GM18498 (cell line): ENCODE measurements at regions not wholly inside any gene's neighbourhood (a gene's known extent, or its start where the extent isn't known, plus 50 kb on each side); places are given as distances from the start of the nearest gene placed in this dataset.
"Not testable (repeated sequence)": the region's sequence is repeated elsewhere in the genome, so short reads cannot be mapped to it uniquely, and the experiment has no call there.

Source experiments
- ATAC-seq: cut with Tn5 transposase; IDR thresholded peaks from one replicate; pipeline ENCODE4 v1.9.1; 2021; ENCODE audit warnings: mild to moderate bottlenecking, moderate library complexity; ENCODE audit not compliant: unreplicated experiment

- ATAC-seq, result no peak
Measured at GRCh38 chr5:99191206-99191745, 262.5 kb upstream of the CHD1 start.

GRCh38 chr5:99187611-99188010 is 258.8 kb upstream of the CHD1 start:
- ATAC-seq, result no peak

GRCh38 chr5:99179206-99179605 is 250.4 kb upstream of the CHD1 start:
- no peak for ATAC-seq

DNA sequence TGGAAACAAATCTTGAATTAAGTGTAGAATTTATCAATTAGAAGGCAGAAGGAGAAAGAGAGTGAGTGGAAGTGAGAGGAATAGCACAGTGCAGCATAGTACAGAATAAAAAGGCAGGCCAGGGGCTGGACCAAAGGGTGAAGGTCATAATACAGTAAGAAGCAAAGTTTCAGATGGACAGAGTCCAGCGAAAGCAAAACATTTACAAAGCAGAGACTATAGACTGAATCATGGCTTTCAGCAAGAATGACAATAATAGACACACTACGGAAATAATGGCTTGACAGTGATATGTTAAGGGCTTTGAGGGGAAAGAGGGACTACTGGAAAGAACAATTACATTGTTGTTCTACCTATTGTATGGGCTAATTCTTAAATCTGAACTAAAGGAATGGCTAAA is 249.0 kb upstream of the CHD1 start:
- no peak for ATAC-seq

GRCh38 chr5:99176186-99176585 is 247.4 kb upstream of the CHD1 start:
- ATAC-seq, result no peak

DNA sequence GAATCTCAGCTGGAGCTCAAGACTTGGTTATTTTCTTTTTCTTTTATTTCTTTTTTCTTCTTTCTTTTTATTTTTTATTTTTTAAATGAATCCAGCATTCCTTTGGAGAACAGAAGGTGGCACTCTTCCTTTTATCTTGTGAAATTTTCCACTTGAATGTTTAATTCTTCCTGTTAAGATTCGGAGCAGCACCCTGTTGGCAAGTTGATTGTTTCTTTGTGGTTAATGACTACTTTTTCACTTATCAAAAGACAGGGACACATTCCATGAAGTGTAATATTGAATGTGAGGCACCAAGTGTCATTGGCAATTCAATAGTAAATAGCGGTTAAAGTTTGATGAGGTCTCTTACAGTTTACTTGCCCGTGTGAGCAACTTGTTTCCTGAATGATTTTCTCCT is 240.5 kb upstream of the CHD1 start:
- ATAC-seq, result no peak

DNA sequence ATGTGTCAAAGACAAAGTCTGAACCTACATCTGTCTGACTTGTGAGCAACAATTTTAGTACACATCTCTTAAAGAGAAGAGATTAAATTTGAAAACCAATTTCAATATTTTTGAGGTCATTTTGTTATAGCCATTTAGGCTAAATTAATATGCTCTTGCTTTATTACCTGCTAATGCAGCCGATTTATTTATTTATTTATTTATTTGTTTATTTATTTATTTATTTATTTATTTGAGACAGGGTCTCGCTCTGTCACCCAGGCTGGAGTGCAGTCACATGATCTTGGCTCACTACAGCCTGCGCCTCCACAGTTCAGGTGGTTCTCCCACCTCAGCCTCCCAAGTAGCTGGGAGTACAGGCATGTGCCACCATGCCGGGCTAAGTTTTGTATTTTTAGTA is 232.7 kb upstream of the CHD1 start:
- not testable (repeated sequence) for ATAC-seq

DNA sequence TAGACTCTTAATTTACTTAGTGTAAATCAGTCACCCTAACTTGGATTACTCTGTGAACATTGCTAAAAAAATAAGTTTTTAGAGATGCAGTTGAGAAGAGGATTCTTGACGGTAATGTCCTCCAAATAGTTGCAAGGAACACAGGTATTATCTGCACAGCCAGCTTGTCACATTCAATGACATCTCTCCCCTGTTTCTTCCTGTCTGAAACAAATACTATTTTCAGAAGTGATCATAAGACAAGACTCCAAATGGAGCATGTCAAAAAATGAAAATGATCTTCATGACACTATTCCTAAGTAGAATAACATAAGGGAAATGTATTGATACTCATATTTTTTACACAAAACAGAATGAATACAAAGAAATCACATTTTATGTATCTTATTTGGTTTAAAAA is 227.9 kb upstream of the CHD1 start:
- ATAC-seq, result no peak

DNA sequence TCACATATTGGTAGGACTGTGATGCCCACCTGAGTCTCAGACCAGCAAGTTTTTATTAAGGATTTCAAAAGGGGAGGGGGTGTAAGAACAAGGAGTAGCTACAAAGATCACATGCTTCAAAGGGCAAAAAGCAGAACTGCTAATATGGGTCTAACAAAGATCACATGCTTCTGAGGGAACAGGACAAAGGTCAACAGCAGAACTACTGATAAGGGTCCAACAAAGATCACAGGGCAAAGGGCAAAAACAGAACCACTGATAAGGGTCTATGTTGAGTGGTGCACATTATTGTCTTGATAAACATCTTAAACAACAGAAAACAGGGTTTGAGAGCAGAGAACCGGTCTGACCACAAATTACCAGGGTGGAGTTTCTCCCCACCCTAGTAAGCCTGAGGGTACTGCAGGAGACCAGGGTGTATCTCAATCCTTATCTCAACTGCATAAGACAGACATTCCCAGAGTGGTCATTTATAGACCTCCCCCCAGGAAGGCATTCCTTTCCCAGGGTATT is 214.5 kb upstream of the CHD1 start:
- ATAC-seq, result not testable (repeated sequence)

GRCh38 chr5:99141534-99142128 is 212.8 kb upstream of the CHD1 start:
- ATAC-seq, result no peak

DNA sequence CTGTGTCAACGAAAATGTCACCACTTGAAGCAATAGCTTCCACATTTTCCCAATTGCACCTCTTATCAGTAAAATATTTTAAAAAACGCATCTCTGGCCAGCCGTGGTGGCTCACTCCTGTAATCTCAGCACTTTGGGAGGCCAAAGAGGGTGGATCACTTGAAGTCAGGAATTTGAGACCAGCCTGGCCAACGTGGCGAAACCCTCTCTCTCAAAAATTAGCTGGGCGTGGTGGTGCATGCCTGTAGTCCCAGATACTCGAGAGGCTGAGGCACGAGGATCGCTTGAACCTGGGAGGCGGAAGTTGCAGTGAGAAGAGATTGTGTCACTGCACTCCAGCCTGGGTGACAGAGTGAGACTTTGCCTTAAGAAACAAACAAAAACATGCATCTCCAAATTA is 210.1 kb upstream of the CHD1 start:
- no peak for ATAC-seq

GRCh38 chr5:99133921-99134320 is 205.1 kb upstream of the CHD1 start:
- ATAC-seq, result no peak

- no peak for ATAC-seq
Measured at GRCh38 chr5:99129768-99130501, 201.1 kb upstream of the CHD1 start.

GRCh38 chr5:99122976-99123375 is 194.2 kb upstream of the CHD1 start:
- no peak for ATAC-seq

- no peak for ATAC-seq
Measured at GRCh38 chr5:99119326-99119725, 190.5 kb upstream of the CHD1 start.

DNA sequence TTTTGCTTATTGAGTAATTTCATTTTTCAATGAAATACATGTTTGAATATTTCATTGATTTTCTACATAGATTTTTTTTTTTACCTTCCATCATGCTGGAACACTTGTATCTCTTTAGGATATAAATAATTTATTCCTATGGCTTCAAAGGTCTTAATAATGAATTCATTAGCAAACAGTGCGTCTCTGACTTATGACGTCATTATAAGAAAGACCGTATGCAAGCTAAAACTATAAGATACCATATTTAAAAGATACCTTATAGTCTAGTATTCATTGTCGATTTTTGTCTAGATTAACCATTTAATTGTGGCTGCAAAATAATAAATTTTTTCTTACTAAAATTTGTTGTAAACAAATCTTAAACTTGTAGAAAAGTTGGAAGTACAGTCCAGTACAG is 187.7 kb upstream of the CHD1 start:
- ATAC-seq, result no peak

DNA sequence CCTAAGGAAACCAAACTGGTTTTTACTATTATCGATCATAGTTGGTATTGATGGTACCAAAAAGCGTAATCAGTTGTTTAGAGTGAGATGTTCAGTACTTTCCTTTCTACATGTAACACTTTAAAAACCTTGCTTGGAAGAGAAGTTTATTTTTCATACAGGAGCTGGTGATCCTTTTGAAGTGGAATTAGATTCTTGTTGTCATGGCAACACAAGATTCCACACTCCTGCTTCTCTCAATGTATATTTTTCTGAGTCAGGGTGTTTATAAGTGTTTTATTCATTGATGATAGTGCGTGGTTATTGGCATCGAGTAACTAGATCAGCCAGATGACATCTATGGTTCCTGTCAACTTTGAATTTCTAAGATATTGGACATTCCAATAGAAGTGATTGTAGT is 181.1 kb upstream of the CHD1 start:
- ATAC-seq, result no peak

DNA sequence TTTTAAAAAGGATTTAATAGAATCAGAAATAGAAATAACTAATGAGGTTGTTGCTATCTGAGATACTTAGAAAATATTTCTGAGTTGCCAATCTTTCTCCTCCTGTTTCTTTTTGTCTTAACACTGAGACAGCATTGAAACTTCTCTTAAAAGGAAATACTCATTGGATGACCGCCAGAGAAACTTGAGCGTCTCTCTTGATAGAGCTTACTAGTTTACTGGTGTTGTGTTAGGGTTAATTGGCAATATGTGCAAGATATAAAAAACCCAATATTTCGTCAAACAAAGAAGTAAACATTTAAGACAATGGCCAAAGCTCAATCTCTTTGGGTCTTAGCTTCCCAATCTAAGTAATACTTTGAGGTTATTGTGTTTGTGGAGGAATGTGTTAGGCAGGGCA is 176.4 kb upstream of the CHD1 start:
- no peak for ATAC-seq

DNA sequence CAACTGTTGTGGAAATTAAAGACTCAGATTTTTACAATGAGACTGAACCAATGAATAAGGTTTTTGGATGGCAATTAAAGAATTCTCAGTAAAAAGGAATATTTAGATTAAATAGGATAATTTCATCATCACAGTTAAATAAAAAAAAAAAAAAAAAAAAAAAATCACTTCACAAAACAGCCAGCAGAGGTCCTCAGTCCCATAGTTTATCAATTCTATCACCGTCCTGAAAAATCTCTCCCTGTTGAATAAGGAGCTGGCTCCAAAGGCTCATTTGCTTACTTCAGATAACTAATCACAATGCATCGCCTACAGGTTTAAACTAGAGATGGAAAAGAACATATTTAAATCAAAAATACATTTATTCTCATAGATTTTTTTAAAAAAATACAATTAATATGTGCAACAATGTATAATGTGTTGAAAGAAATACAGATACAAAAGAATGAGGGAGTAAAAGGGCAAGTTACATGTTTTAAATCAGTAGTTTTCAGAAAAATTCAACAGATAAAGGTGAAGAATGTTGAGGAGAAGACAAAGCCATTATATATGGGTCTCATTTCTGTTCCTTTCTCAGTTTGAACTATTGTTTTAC is 175.8 kb upstream of the CHD1 start:
- peak; percentile 49 for ATAC-seq

DNA sequence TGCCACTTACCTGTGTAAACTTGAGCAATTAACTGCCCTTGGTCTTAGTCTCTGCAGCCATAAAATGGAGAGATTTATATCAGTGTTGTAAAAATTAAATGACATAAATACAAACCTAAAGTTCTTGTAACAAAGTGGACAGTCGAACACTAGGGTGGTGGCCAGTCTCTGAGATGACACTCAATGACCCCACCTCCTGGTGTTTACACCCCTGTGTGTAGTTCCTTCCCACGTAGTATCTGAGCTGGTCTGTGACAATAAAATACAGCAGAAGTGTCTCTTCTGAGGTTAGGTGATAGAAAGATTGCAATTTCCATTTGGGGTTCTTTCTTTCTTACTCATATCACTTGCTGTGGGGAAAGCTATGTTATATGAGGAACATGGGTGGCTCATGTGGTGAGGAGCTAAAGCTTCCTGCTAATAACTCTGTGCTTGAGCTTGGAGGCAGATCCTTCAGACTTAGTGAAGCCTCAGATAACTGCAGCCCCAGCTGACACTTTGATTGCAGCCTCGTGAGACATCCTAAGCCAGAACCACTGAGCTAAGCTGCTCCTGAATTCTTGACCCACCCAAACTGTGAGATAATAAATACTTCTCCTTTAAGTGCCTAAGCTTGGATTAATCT is 173.4 kb upstream of the CHD1 start:
- no peak for ATAC-seq

DNA sequence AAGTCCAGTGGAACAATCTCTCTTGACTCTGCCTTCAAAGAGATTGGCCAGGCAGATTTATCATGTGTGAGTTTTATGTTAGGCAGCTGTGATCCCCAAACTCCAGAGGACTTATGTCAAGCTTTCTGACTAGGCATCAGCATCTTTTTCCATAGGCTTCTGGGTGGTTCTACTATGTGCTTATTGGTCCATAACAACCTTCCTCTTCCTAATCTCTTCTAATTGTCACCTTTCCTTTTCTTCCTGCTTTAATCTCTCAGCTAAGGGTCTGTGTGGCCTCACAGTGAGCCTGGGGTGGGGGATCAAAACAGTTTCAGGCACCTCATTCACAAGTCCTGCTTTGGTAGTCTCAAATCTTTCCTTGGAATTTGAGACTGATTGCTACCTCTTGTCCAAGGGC is 170.9 kb upstream of the CHD1 start:
- no peak for ATAC-seq
